HCT116 (cell line): ENCODE measurements at regions not wholly inside any gene's neighbourhood (a gene's known extent, or its start where the extent isn't known, plus 50 kb on each side); places are given as distances from the start of the nearest gene placed in this dataset.
A peak's percentile ranks its signal among the peaks of the same experiment; 100 is the strongest.

Source experiments
- ATAC-seq: fragments of 200-7000 bp; cut with Tn5 transposase; 2 replicates; pipeline ENCODE4 v1.9.1; 2020; ENCODE audit warnings: mild to moderate bottlenecking, moderate library complexity
- BruUV-seq: library from RNA; stranded (reverse); fragments of 400-500 nt; replicated peaks from 2 replicates; lab custom pipeline; 2021; lab: Mats Ljungman, UMichigan
- CTCF ChIA-PET: fragments of 300-600 bp; sonication (Branson Sonifier 250); formaldehyde crosslinking; loops from one replicate; lab custom pipeline; 2021; ENCODE audit warnings: antibody characterized with exemption; lab: Charles Lee
- POLR2A ChIA-PET: fragments of 300-600, 350-600 bp; sonication (Branson Sonifier 250); formaldehyde crosslinking; loops from one replicate; lab custom pipeline; 2021; ENCODE audit warnings: antibody characterized with exemption; lab: Charles Lee
- RAD21 ChIA-PET, 2 experiments: fragments of 300-600 bp; sonication (Branson Sonifier 250); formaldehyde crosslinking; loops; one replicate each; lab custom pipeline; 2023; ENCODE audit warnings: low total read pairs in 2 of 2; ENCODE audit not compliant: uncharacterized antibody in 2 of 2, unreplicated experiment in 2 of 2, low non-redundant PET in 1 of 2; lab: Charles Lee
- DNase-seq: peaks from one replicate; pipeline ENCODE4 v3.0.0-alpha.2; 2010; ENCODE audit warnings: low read depth, low spot score
- H2AFZ ChIP-seq: fragments of 200-600 bp; shearing (Covaris generic), sonication (generic); 2 replicates; pipeline ENCODE4 v1.6.1; 2017; ENCODE audit warnings: low read depth, mixed run types, mixed read lengths, antibody characterized with exemption, low read length; ENCODE audit not compliant: poor library complexity, severe bottlenecking
- H3K27ac ChIP-seq: 2 replicates; pipeline ENCODE4 v1.5.1; 2012; ENCODE audit warnings: low read depth, low read length
- H3K27me3 ChIP-seq: fragments of 200-600 bp; sonication (generic); 2 replicates; pipeline ENCODE4 v1.6.1; 2016; ENCODE audit warnings: mixed run types, low read length, mixed read lengths; ENCODE audit not compliant: insufficient read depth
- H3K36me3 ChIP-seq, 2 experiments: fragments of 200-500 bp in 1 of 2; fragments of 200-600 bp in 1 of 2; sonication (Bioruptor generic) in 1 of 2; sonication (generic) in 1 of 2; 2 replicates each; pipeline versions ENCODE4 v1.5.1 to v1.6.1; 2014 to 2016; ENCODE audit warnings: low read length in 2 of 2, inconsistent platforms in 1 of 2, mixed read lengths in 1 of 2, mixed run types in 1 of 2; ENCODE audit not compliant: insufficient read depth in 2 of 2, control insufficient read depth in 1 of 2
- H3K4me1 ChIP-seq, 2 experiments: fragments of 200-600 bp in 1 of 2; sonication (generic) in 1 of 2; 2 replicates each; pipeline versions ENCODE4 v1.5.1 to v1.6.1; 2012 to 2017; ENCODE audit warnings: low read length in 2 of 2, inconsistent platforms in 1 of 2, mild to moderate bottlenecking in 1 of 2, mixed read lengths in 1 of 2, mixed run types in 1 of 2, moderate library complexity in 1 of 2; ENCODE audit not compliant: insufficient read depth in 2 of 2, control insufficient read depth in 1 of 2
- H3K4me2 ChIP-seq: fragments of 200-600 bp; sonication (generic); 2 replicates; pipeline ENCODE4 v1.6.1; 2017; ENCODE audit warnings: mixed run types, low read length, mixed read lengths
- H3K4me3 ChIP-seq, 2 experiments: fragments of 200-600 bp in 1 of 2; sonication (generic) in 1 of 2; replicated peaks in 1 of 2; 2 replicates each; pipeline ENCODE4 v1.5.1; 2011 to 2016; ENCODE audit warnings: low read length in 2 of 2, control low read depth in 1 of 2, low read depth in 1 of 2, mild to moderate bottlenecking in 1 of 2, mixed read lengths in 1 of 2, mixed run types in 1 of 2
- H3K79me2 ChIP-seq: fragments of 200-600 bp; sonication (generic); 2 replicates; pipeline ENCODE4 v1.6.1; 2017; ENCODE audit warnings: mild to moderate bottlenecking, mixed run types, low read length, moderate library complexity, mixed read lengths; ENCODE audit not compliant: insufficient read depth
- H3K9ac ChIP-seq: fragments of 200-600 bp; sonication (generic); 2 replicates; pipeline ENCODE4 v1.6.1; 2016; ENCODE audit warnings: low read length, mixed read lengths
- H3K9me2 ChIP-seq: fragments of 200-600 bp; sonication (generic), shearing (Covaris generic); 2 replicates; pipeline ENCODE4 v1.6.1; 2017; ENCODE audit warnings: mixed run types, mild to moderate bottlenecking, moderate library complexity; ENCODE audit not compliant: insufficient read depth
- H3K9me3 ChIP-seq, 2 experiments: fragments of 200-500 bp in 1 of 2; fragments of 200-600 bp in 1 of 2; sonication (Bioruptor generic) in 1 of 2; sonication (generic) in 1 of 2; 2 replicates each; pipeline ENCODE4 v1.6.1; 2014 to 2017; ENCODE audit warnings: low read length in 2 of 2, mixed read lengths in 2 of 2, inconsistent platforms in 1 of 2, low read depth in 1 of 2, mild to moderate bottlenecking in 1 of 2, mixed run types in 1 of 2, moderate library complexity in 1 of 2; ENCODE audit not compliant: control insufficient read depth in 1 of 2, insufficient read depth in 1 of 2
- H4K20me1 ChIP-seq: fragments of 200-600 bp; sonication (generic), shearing (Covaris generic); 2 replicates; pipeline ENCODE4 v1.6.1; 2017; ENCODE audit warnings: mixed run types, mild to moderate bottlenecking, moderate library complexity; ENCODE audit not compliant: insufficient read depth
- CEBPB ChIP-seq: IDR thresholded peaks from 2 replicates; pipeline ENCODE4 v1.6.1; 2012; ENCODE audit warnings: low read depth
- CTCF ChIP-seq, 3 experiments: fragments of 200-600 bp in 1 of 3; sonication (generic) in 1 of 3; IDR thresholded peaks in 2 of 3; conservative IDR thresholded peaks in 1 of 3; 2 replicates each; pipeline ENCODE4 v1.5.1; 2012 to 2017; ENCODE audit warnings: low read depth in 2 of 3, low read length in 2 of 3, antibody characterized with exemption in 1 of 3, borderline replicate concordance in 1 of 3, control low read depth in 1 of 3, mild to moderate bottlenecking in 1 of 3, mixed read lengths in 1 of 3, mixed run types in 1 of 3, moderate library complexity in 1 of 3; ENCODE audit not compliant: insufficient read depth in 1 of 3
- ELF1 ChIP-seq: IDR thresholded peaks from 2 replicates; pipeline ENCODE4 v1.6.1; 2012; ENCODE audit warnings: low read depth, borderline replicate concordance
- MAX ChIP-seq: IDR thresholded peaks from 2 replicates; pipeline ENCODE4 v1.6.1; 2012
- POLR2AphosphoS5 ChIP-seq: IDR thresholded peaks from 2 replicates; pipeline ENCODE4 v1.6.1; 2011; ENCODE audit warnings: mild to moderate bottlenecking, low read depth, low read length, moderate library complexity
- TCF7L2 ChIP-seq: IDR thresholded peaks from 2 replicates; pipeline ENCODE4 v1.7.0; 2011; ENCODE audit warnings: borderline replicate concordance, inconsistent platforms; ENCODE audit not compliant: insufficient read depth, insufficient read length; ENCODE audit errors: extremely low read depth
- intact Hi-C: fragments of 100-400 bp; cut with micrococcal nuclease; formaldehyde crosslinking; loops from 2 replicates; pipeline ENCODE4 v1.10.0; 2022

- Histone ChIP-seq H3K9me2 (no peaks in the 10 kb centered on the region), H3K4me2 (peak overlapping the region; percentile 78), H3K27ac (peak overlapping the region; percentile 23; the same call in 1 of the 2 replicates), H3K4me1 (peaks cover 52 to 55% of the 10 kb centered on the region in 2 experiments), H3K79me2 (no peaks in the 10 kb centered on the region), H3K27me3 (no peaks in the 10 kb centered on the region), H3K4me3 (peak overlapping the region; percentile 7 to 42; a peak in 3 of 4 replicates), H2AFZ (no peak overlapping the region), H4K20me1 (no peaks in the 10 kb centered on the region; the same call in 1 of the 2 replicates), H3K9ac (peak overlapping the region; percentile 28; the same call in 1 of the 2 replicates), H3K9me3 (no peaks in the 10 kb centered on the region), H3K36me3 (no peaks in the 10 kb centered on the region)
- TF ChIP-seq TCF7L2, result peak; percentile 93
- no peak for TF ChIP-seq ELF1
- ATAC-seq (peak; percentile 36), DNase-seq (no peak)
- ChIA-PET RAD21 (interaction anchor here (0.6 to 1.9 kb wide), 3 partner anchors 12 to 33 kb away, joined by 3 to 5 read pairs (median 3); no protein-coding TSS in a partner anchor), CTCF (interaction anchor here (1.3 to 1.8 kb wide), 3 partner anchors 12 to 220 kb away, joined by 3 to 14 read pairs (median 7); no protein-coding TSS in a partner anchor), POLR2A (interaction anchor here (0.6 kb wide), 1 partner anchor 10 kb away, joined by 3 read pairs; no protein-coding TSS in a partner anchor)
- no TSS peak for BruUV-seq
- intact Hi-C loops, result no loop called here
These were observed 222.7 kb upstream of the CIBAR2 start for GRCh38 chr16:85334718-85335583.

GRCh38 chr16:85335584-85336491, 223.6 kb upstream of the CIBAR2 start:
- POLR2A ChIA-PET, result no interaction called here
- peak overlapping the region; percentile 78 for H3K4me2 ChIP-seq
- intact Hi-C loops, result no loop called here

More at GRCh38 chr16:85335584-85336491, 223.6 kb upstream of the CIBAR2 start:
- Histone ChIP-seq H3K27me3 (no peaks in the 10 kb centered on the region), H3K9ac (peak overlapping the region; percentile 28; the same call in 1 of the 2 replicates), H3K9me2 (no peaks in the 10 kb centered on the region), H3K4me3 (peak overlapping the region in 1 of 2 experiments; percentile 42; a peak in 2 of 4 replicates), H3K79me2 (no peaks in the 10 kb centered on the region), H3K27ac (peak overlapping the region; percentile 23; the same call in 1 of the 2 replicates), H3K36me3 (no peaks in the 10 kb centered on the region), H3K9me3 (no peaks in the 10 kb centered on the region), H4K20me1 (no peaks in the 10 kb centered on the region; the same call in 1 of the 2 replicates), H3K4me1 (peaks cover 43 to 46% of the 10 kb centered on the region in 2 experiments), H2AFZ (no peak overlapping the region)
- DNase-seq, result no peak
- ChIA-PET CTCF (interaction anchor here (1.1 to 1.3 kb wide), 2 partner anchors 12 to 36 kb away, joined by 3 to 5 read pairs; no protein-coding TSS in a partner anchor), RAD21 (interaction anchor here in 1 of 2 experiments (0.6 kb wide), 1 partner anchor 432 kb away, joined by 3 read pairs; no protein-coding TSS in a partner anchor)
- BruUV-seq, result no TSS peak
- ATAC-seq, result no peak
- TF ChIP-seq CTCF (IDR thresholded peaks at IDR 0.05 in 2 of 3, conservative IDR thresholded peaks at IDR 0.05 in 1 of 3; ENCODE audit: borderline replicate concordance in 1 of 3, insufficient read depth in 1 of 3, low read depth in 2 of 3, low read length in 2 of 3) (no peak), POLR2AphosphoS5 (no peak), CEBPB (no peak), MAX (no peak), TCF7L2 (peak; percentile 49)
